ENCODE measurements at regions not wholly inside any gene's neighbourhood (a gene's known extent, or its start where the extent isn't known, plus 50 kb on each side); places are given as distances from the start of the nearest gene placed in this dataset.

GRCh38 chr4:107130157-107130556, 94.0 kb upstream of the DKK2 start:
- CTCF ChIA-PET = no interaction called here
- POLR2A ChIA-PET = no interaction called here
- DNase-seq (ENCODE audit: extremely low spot score) = no peak
- no peak for TF ChIP-seq CTCF (IDR thresholded peaks at IDR 0.05; ENCODE audit: control extremely low read depth, extremely low read depth, low read depth, missing control alignments)

GRCh38 chr4:107129611-107130010, 93.5 kb upstream of the DKK2 start:
- no peak for TF ChIP-seq CTCF (IDR thresholded peaks at IDR 0.05; ENCODE audit: control extremely low read depth, extremely low read depth, low read depth, missing control alignments)
- POLR2A ChIA-PET = no interaction called here
- no peak for DNase-seq (ENCODE audit: extremely low spot score)
- CTCF ChIA-PET = no interaction called here

- ChIA-PET CTCF (no interaction called here), POLR2A (no interaction called here)
- no peak for TF ChIP-seq CTCF (IDR thresholded peaks at IDR 0.05; ENCODE audit: control extremely low read depth, extremely low read depth, low read depth, missing control alignments)
- no peak for DNase-seq (ENCODE audit: extremely low spot score)
Measured at GRCh38 chr4:107129076-107129475, 93.0 kb upstream of the DKK2 start.

GRCh38 chr4:107128116-107128515, 92.0 kb upstream of the DKK2 start:
- POLR2A ChIA-PET = no interaction called here
- CTCF ChIA-PET = no interaction called here
- TF ChIP-seq CTCF (IDR thresholded peaks at IDR 0.05; ENCODE audit: control extremely low read depth, extremely low read depth, low read depth, missing control alignments) = no peak
- no peak for DNase-seq (ENCODE audit: extremely low spot score)

GRCh38 chr4:107125496-107125895, 89.4 kb upstream of the DKK2 start:
- CTCF ChIA-PET = interaction anchor here (1.5 kb wide), 1 partner anchor 13 kb away, joined by 4 read pairs; no protein-coding TSS in a partner anchor
- POLR2A ChIA-PET = no interaction called here
- no peak for DNase-seq (ENCODE audit: extremely low spot score)
- TF ChIP-seq CTCF (IDR thresholded peaks at IDR 0.05; ENCODE audit: control extremely low read depth, extremely low read depth, low read depth, missing control alignments) = no peak

GRCh38 chr4:107122736-107123135, 86.6 kb upstream of the DKK2 start:
- CTCF ChIA-PET = no interaction called here
- POLR2A ChIA-PET = no interaction called here
- no peak for TF ChIP-seq CTCF (IDR thresholded peaks at IDR 0.05; ENCODE audit: control extremely low read depth, extremely low read depth, low read depth, missing control alignments)
- DNase-seq (ENCODE audit: extremely low spot score) = no peak

- no peak for TF ChIP-seq CTCF (IDR thresholded peaks at IDR 0.05; ENCODE audit: control extremely low read depth, extremely low read depth, low read depth, missing control alignments)
- CTCF ChIA-PET = interaction anchor here (0.6 to 1.0 kb wide), 2 partner anchors 22 to 24 kb away, joined by 3 read pairs; no protein-coding TSS in a partner anchor
- DNase-seq (ENCODE audit: extremely low spot score) = no peak
- POLR2A ChIA-PET = no interaction called here
Measured at GRCh38 chr4:107120661-107121060, 84.5 kb upstream of the DKK2 start.
